ENCODE measurements at regions not wholly inside any gene's neighbourhood (a gene's known extent, or its start where the extent isn't known, plus 50 kb on each side); places are given as distances from the start of the nearest gene placed in this dataset.

DNA sequence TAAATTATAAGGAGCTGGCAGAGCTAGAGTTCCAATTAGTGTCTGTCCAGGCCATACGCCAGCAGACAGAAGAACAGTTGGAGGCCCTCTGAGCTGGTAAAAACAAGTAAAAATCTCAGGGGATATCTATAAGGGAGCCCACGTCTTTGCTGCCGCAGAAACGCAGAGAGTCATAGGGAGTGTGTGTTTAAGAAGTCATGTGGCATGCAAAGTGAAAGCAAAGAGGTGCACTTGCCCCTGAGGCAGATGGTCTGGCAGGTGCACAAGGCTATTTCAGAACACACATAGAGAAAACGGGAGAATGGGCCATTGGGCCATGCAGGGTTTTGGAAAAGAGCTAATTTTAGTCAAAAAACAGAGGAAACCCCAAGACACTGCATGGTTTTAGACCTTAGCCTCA, 92.7 kb downstream of the NAP1L3 start:
- Histone ChIP-seq H3K9me3 (no peaks in the 10 kb centered on the region), H3K4me3 (no peak overlapping the region), H3K4me1 (no peaks in the 10 kb centered on the region), H3K27ac (replicated peaks in 1 of 4) (no peak overlapping the region), H3K27me3 (no peaks in the 10 kb centered on the region), H3K36me3 (no peaks in the 10 kb centered on the region)
- intact Hi-C loops (cut with DNase I): no loop called here
- DNase-seq (ENCODE audit: extremely low spot score): no peak
- no peak for TF ChIP-seq POLR2AphosphoS5 (IDR thresholded peaks at IDR 0.05)
- TF ChIP-seq, protein P1, sequence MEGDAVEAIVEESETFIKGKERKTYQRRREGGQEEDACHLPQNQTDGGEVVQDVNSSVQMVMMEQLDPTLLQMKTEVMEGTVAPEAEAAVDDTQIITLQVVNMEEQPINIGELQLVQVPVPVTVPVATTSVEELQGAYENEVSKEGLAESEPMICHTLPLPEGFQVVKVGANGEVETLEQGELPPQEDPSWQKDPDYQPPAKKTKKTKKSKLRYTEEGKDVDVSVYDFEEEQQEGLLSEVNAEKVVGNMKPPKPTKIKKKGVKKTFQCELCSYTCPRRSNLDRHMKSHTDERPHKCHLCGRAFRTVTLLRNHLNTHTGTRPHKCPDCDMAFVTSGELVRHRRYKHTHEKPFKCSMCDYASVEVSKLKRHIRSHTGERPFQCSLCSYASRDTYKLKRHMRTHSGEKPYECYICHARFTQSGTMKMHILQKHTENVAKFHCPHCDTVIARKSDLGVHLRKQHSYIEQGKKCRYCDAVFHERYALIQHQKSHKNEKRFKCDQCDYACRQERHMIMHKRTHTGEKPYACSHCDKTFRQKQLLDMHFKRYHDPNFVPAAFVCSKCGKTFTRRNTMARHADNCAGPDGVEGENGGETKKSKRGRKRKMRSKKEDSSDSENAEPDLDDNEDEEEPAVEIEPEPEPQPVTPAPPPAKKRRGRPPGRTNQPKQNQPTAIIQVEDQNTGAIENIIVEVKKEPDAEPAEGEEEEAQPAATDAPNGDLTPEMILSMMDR (IDR thresholded peaks at IDR 0.05): no peak
- no peak for TF ChIP-seq EP300 (IDR thresholded peaks at IDR 0.05)
- TF ChIP-seq POLR2A (IDR thresholded peaks at IDR 0.05; ENCODE audit: low read depth): no peak
- WGBS: 75% methylated on average over 5 of the region's 5 CpGs

DNA sequence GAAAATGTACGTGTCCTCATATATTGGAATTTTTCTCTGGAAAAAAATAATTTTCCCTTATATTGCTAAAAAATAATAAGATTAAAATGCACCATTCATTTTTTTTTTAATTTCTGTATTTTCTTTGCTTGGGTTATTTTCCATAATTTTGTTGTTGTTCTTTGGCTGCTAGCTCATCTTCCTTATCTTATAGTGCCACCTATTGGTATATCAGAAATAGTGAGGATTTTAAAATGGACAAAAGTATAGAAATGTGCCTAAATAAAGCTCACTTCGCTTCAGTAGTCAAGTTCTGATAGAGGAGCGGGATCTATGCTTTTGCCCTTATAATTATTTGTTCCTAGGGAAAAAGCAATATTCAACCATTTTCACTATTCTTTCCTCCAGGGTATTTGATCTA, 134.8 kb downstream of the NAP1L3 start:
- WGBS: 75% methylated on average over 3 of the region's 3 CpGs
- Histone ChIP-seq H3K36me3 (no peaks in the 10 kb centered on the region), H3K4me1 (no peaks in the 10 kb centered on the region), H3K9me3 (no peaks in the 10 kb centered on the region), H3K27ac (replicated peaks in 1 of 4) (no peak overlapping the region), H3K27me3 (no peaks in the 10 kb centered on the region), H3K4me3 (no peak overlapping the region)
- intact Hi-C loops (cut with DNase I): no loop called here
- DNase-seq (ENCODE audit: extremely low spot score): no peak
- TF ChIP-seq, protein P1 (IDR thresholded peaks at IDR 0.05): peak in 2 of 3 experiments; percentile 17
- TF ChIP-seq EP300 (IDR thresholded peaks at IDR 0.05) (no peak), POLR2A (IDR thresholded peaks at IDR 0.05; ENCODE audit: low read depth) (no peak), POLR2AphosphoS5 (IDR thresholded peaks at IDR 0.05) (no peak)

DNA sequence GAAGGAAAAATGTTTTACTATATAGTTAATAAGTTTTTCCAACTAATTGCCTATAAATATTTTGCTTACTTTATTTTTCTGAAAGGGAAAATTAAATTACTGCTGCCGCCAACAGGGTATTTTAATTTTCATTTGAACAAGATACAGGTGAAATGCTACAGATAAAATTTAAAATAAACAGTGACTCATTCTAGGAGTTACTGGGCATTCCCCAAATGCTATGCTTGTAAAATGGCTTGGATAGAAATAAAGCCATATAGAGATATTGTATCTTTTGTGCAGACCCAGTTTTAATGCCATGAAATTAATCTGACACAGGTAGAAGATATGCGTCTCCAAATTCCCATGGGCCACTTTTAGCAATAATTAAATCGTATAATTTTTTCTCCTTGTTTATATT, 144.5 kb downstream of the NAP1L3 start:
- TF ChIP-seq, protein P1 (IDR thresholded peaks at IDR 0.05): no peak
- no peak for TF ChIP-seq POLR2AphosphoS5 (IDR thresholded peaks at IDR 0.05)
- no peak for TF ChIP-seq EP300 (IDR thresholded peaks at IDR 0.05)
- TF ChIP-seq POLR2A (IDR thresholded peaks at IDR 0.05; ENCODE audit: low read depth): no peak
- Histone ChIP-seq H3K4me3 (no peak overlapping the region), H3K9me3 (no peaks in the 10 kb centered on the region), H3K27me3 (no peaks in the 10 kb centered on the region), H3K27ac (replicated peaks in 1 of 4) (no peak overlapping the region), H3K36me3 (no peaks in the 10 kb centered on the region), H3K4me1 (no peaks in the 10 kb centered on the region)
- DNase-seq (ENCODE audit: extremely low spot score): no peak
- WGBS: 76% methylated on average over 3 of the region's 3 CpGs
- intact Hi-C loops (cut with DNase I): no loop called here

Data from esophagus muscularis mucosa (tissue), 4 donors.